Osteocyte (in vitro differentiated cells): ENCODE measurements at regions not wholly inside any gene's neighbourhood (a gene's known extent, or its start where the extent isn't known, plus 50 kb on each side); places are given as distances from the start of the nearest gene placed in this dataset.

ENCODE experiments used
- DNase-seq: peaks from one replicate; pipeline ENCODE4 v3.0.0; 2021; ENCODE audit warnings: mixed read lengths; ENCODE audit not compliant: unreplicated experiment; ENCODE audit errors: extremely low spot score
- H3K27ac Mint-ChIP-seq: one replicate; pipeline ENCODE4 v1.8.0; 2021; ENCODE audit warnings: mild to moderate bottlenecking, mixed read lengths; ENCODE audit not compliant: unreplicated experiment
- H3K27me3 Mint-ChIP-seq: one replicate; pipeline ENCODE4 v1.8.0; 2021; ENCODE audit warnings: mixed read lengths; ENCODE audit not compliant: unreplicated experiment
- H3K36me3 Mint-ChIP-seq: one replicate; pipeline ENCODE4 v1.8.0; 2021; ENCODE audit warnings: mixed read lengths; ENCODE audit not compliant: unreplicated experiment
- H3K4me1 Mint-ChIP-seq: one replicate; pipeline ENCODE4 v1.8.0; 2021; ENCODE audit warnings: mixed read lengths; ENCODE audit not compliant: unreplicated experiment
- H3K4me3 Mint-ChIP-seq: one replicate; pipeline ENCODE4 v1.8.0; 2021; ENCODE audit warnings: mild to moderate bottlenecking, moderate library complexity, mixed read lengths; ENCODE audit not compliant: unreplicated experiment
- H3K9me3 Mint-ChIP-seq: one replicate; pipeline ENCODE4 v1.8.0; 2021; ENCODE audit warnings: mixed read lengths; ENCODE audit not compliant: unreplicated experiment
- CTCF ChIP-seq: fragments of 200-600 bp; sonication (generic); IDR thresholded peaks from 2 replicates; pipeline ENCODE4 v1.5.0; 2021; ENCODE audit warnings: antibody characterized with exemption, mild to moderate bottlenecking, moderate library complexity

- Mint-ChIP-seq H3K4me3 (no peak overlapping the region), H3K27me3 (no peaks in the 10 kb centered on the region), H3K4me1 (peaks cover 10% of the 10 kb centered on the region), H3K27ac (no peak overlapping the region), H3K36me3 (no peaks in the 10 kb centered on the region), H3K9me3 (no peaks in the 10 kb centered on the region)
- no peak for DNase-seq
- TF ChIP-seq CTCF: no peak
Measured at GRCh38 chr1:116825720-116826438, 71.6 kb downstream of the CD2 start.

- H3K36me3 Mint-ChIP-seq: no peaks in the 10 kb centered on the region
- H3K27me3 Mint-ChIP-seq: peaks cover 4% of the 10 kb centered on the region
- H3K9me3 Mint-ChIP-seq: no peaks in the 10 kb centered on the region
- peaks cover 10% of the 10 kb centered on the region for H3K4me1 Mint-ChIP-seq
- no peak overlapping the region for H3K4me3 Mint-ChIP-seq
- DNase-seq: no peak
- H3K27ac Mint-ChIP-seq: no peak overlapping the region
- TF ChIP-seq CTCF: no peak
Measured at GRCh38 chr1:116826818-116827606, 72.8 kb downstream of the CD2 start.

- H3K27ac Mint-ChIP-seq: no peak overlapping the region
Measured at GRCh38 chr1:116827607-116828105, 73.4 kb downstream of the CD2 start.

GRCh38 chr1:116832308-116832931 is 77.3 kb upstream of the PTGFRN start:
- TF ChIP-seq CTCF: no peak
- Mint-ChIP-seq H3K27me3 (peaks cover 32% of the 10 kb centered on the region), H3K27ac (no peak overlapping the region), H3K4me3 (no peak overlapping the region), H3K9me3 (peaks cover 7% of the 10 kb centered on the region), H3K36me3 (no peaks in the 10 kb centered on the region), H3K4me1 (no peaks in the 10 kb centered on the region)
- no peak for DNase-seq

More at GRCh38 chr1:116827607-116828105, 73.4 kb downstream of the CD2 start:
- no peak for TF ChIP-seq CTCF
- H3K4me1 Mint-ChIP-seq: peaks cover 10% of the 10 kb centered on the region
- no peak overlapping the region for H3K4me3 Mint-ChIP-seq
- peaks cover 8% of the 10 kb centered on the region for H3K27me3 Mint-ChIP-seq
- H3K36me3 Mint-ChIP-seq: no peaks in the 10 kb centered on the region
- H3K9me3 Mint-ChIP-seq: no peaks in the 10 kb centered on the region
- no peak for DNase-seq
